SK-N-SH treated with all-trans-retinoic acid at 6 μM for 48 hours (cell line): ENCODE measurements at regions not wholly inside any gene's neighbourhood (a gene's known extent, or its start where the extent isn't known, plus 50 kb on each side); places are given as distances from the start of the nearest gene placed in this dataset.

Experiments used
- ATAC-seq: fragments of 200-7000 bp; cut with Tn5 transposase; 3 replicates; pipeline ENCODE4 v1.9.1; 2020; ENCODE audit warnings: mild to moderate bottlenecking, moderate library complexity
- ARNTL ChIP-seq: fragments of 450-650 bp; formaldehyde crosslinking; IDR thresholded peaks from 2 replicates; pipeline ENCODE4 v1.5.0; 2020; ENCODE audit warnings: low read depth, mild to moderate bottlenecking, moderate library complexity, borderline replicate concordance
- BACH2 ChIP-seq: fragments of 250-450 bp; sonication (Bioruptor Pico); IDR thresholded peaks from 2 replicates; pipeline ENCODE4 v1.9.0; 2021; ENCODE audit warnings: mild to moderate bottlenecking, borderline replicate concordance
- ESRRG ChIP-seq: fragments of 250-450 bp; sonication (Bioruptor Pico); IDR thresholded peaks from 2 replicates; pipeline ENCODE4 v1.6.1; 2021; ENCODE audit warnings: mild to moderate bottlenecking
- GLIS3 ChIP-seq: fragments of 250-450 bp; sonication (Bioruptor Pico); IDR thresholded peaks from 2 replicates; pipeline ENCODE4 v1.5.0; 2020; ENCODE audit warnings: mild to moderate bottlenecking, moderate library complexity
- ISL1 ChIP-seq: fragments of 250-450 bp; sonication (Bioruptor Pico); IDR thresholded peaks from 2 replicates; pipeline ENCODE4 v2.1.2; 2022; ENCODE audit warnings: mild to moderate bottlenecking, moderate library complexity
- OSR1 ChIP-seq: fragments of 250-450 bp; sonication (Bioruptor Pico); IDR thresholded peaks from 2 replicates; pipeline ENCODE4 v1.8.0; 2022; ENCODE audit warnings: moderate library complexity, mild to moderate bottlenecking, inconsistent platforms
- PPARA ChIP-seq: fragments of 250-450 bp; sonication (Bioruptor Pico); IDR thresholded peaks from 2 replicates; pipeline ENCODE4 v1.5.0; 2020; ENCODE audit warnings: mild to moderate bottlenecking, borderline replicate concordance
- SNAI2 ChIP-seq: fragments of 250-450 bp; sonication (Bioruptor Pico); IDR thresholded peaks from 2 replicates; pipeline ENCODE4 v1.5.0; 2020; ENCODE audit warnings: mild to moderate bottlenecking, moderate library complexity
- TCF4 ChIP-seq: fragments of 250-450 bp; sonication (Bioruptor Pico); IDR thresholded peaks from 2 replicates; pipeline ENCODE4 v1.8.0; 2021; ENCODE audit warnings: mild to moderate bottlenecking, moderate library complexity, borderline replicate concordance
- TOX ChIP-seq: fragments of 250-450 bp; sonication (Bioruptor Pico); IDR thresholded peaks from 2 replicates; pipeline ENCODE4 v1.8.0; 2021; ENCODE audit warnings: mild to moderate bottlenecking, moderate library complexity, borderline replicate concordance
- ZC3H10 ChIP-seq: fragments of 250-450 bp; sonication (Bioruptor Pico); IDR thresholded peaks from 2 replicates; pipeline ENCODE4 v1.5.1; 2021; ENCODE audit warnings: mild to moderate bottlenecking, moderate library complexity
- ZFP3 ChIP-seq: fragments of 250-450 bp; sonication (Bioruptor Pico); IDR thresholded peaks from 2 replicates; pipeline ENCODE4 v1.5.0; 2020; ENCODE audit warnings: mild to moderate bottlenecking, moderate library complexity
- ZFP30 ChIP-seq: fragments of 450-650 bp; formaldehyde crosslinking; IDR thresholded peaks from 2 replicates; pipeline ENCODE4 v1.5.0; 2022; ENCODE audit warnings: mild to moderate bottlenecking, moderate library complexity
- ZNF565 ChIP-seq: fragments of 450-650 bp; formaldehyde crosslinking; conservative IDR thresholded peaks from 2 replicates; pipeline ENCODE4 v1.5.0; 2020; ENCODE audit warnings: low read depth, mild to moderate bottlenecking, moderate library complexity
- ZNF70 ChIP-seq: fragments of 450-650 bp; formaldehyde crosslinking; IDR thresholded peaks from 2 replicates; pipeline ENCODE4 v1.5.0; 2020; ENCODE audit warnings: mild to moderate bottlenecking, moderate library complexity
- ZNF8 ChIP-seq: fragments of 450-650 bp; formaldehyde crosslinking; IDR thresholded peaks from 2 replicates; pipeline ENCODE4 v1.5.0; 2020; ENCODE audit warnings: mild to moderate bottlenecking, moderate library complexity
- TF ChIP-seq, protein P1 (sequence below): fragments of 250-450 bp; sonication (Bioruptor Pico); IDR thresholded peaks from 2 replicates; pipeline ENCODE4 v1.5.1; 2021; ENCODE audit warnings: mild to moderate bottlenecking, moderate library complexity
- TF ChIP-seq, protein P2 (sequence below): fragments of 250-450 bp; sonication (Bioruptor Pico); IDR thresholded peaks from 2 replicates; pipeline ENCODE4 v1.5.0; 2020; ENCODE audit warnings: mild to moderate bottlenecking, moderate library complexity
- TF ChIP-seq, protein P3 (sequence below): fragments of 250-450 bp; sonication (Bioruptor Pico); IDR thresholded peaks from 2 replicates; pipeline ENCODE4 v1.8.0; 2020; ENCODE audit warnings: mild to moderate bottlenecking, moderate library complexity, borderline replicate concordance
- TF ChIP-seq, protein P4 (sequence below): fragments of 250-450 bp; sonication (Bioruptor Pico); IDR thresholded peaks from 2 replicates; pipeline ENCODE4 v1.8.0; 2021; ENCODE audit warnings: low read depth, mild to moderate bottlenecking, moderate library complexity, borderline replicate concordance
- TF ChIP-seq, protein P5 (sequence below): fragments of 250-450 bp; sonication (Bioruptor Pico); IDR thresholded peaks from 2 replicates; pipeline ENCODE4 v1.5.1; 2020; ENCODE audit warnings: low read depth, mild to moderate bottlenecking, moderate library complexity

DNA sequence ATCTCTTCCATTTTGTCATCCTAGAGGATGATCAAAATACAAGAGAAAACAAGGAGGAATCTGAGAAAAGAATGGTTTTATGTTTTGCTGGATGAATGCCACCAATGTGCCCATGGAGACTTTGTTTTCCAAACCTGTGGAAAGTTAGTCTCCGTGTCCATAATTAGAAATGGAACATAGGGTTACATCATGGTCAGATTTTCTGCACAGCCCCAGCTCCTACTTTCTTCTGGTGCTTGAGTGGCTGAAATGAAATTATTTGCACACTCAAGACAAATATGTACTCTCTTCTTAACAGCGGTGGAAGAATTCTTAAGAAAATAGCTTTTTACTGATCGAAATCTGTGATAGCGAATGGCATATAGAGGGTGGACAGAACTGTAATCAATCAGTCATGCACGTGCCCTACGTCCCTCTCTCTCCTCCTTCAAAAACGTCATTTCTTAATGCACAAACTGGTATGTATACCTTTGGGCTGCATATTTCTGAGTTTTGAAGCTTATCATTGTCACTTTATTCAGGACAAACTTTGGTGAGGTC lies 825.2 kb downstream of the AACS start:
- TF ChIP-seq ZFP3 (CRISPR knock-in tag) (no peak), GLIS3 (CRISPR knock-in tag) (no peak), TOX (CRISPR knock-in tag) (no peak), ARNTL (no peak), ZNF8 (CRISPR knock-in tag) (no peak), PPARA (CRISPR knock-in tag) (no peak), BACH2 (CRISPR knock-in tag) (no peak), SNAI2 (CRISPR knock-in tag) (no peak), ZC3H10 (CRISPR knock-in tag) (no peak), ESRRG (CRISPR knock-in tag) (no peak), ISL1 (no peak)
- TF ChIP-seq, protein P1, sequence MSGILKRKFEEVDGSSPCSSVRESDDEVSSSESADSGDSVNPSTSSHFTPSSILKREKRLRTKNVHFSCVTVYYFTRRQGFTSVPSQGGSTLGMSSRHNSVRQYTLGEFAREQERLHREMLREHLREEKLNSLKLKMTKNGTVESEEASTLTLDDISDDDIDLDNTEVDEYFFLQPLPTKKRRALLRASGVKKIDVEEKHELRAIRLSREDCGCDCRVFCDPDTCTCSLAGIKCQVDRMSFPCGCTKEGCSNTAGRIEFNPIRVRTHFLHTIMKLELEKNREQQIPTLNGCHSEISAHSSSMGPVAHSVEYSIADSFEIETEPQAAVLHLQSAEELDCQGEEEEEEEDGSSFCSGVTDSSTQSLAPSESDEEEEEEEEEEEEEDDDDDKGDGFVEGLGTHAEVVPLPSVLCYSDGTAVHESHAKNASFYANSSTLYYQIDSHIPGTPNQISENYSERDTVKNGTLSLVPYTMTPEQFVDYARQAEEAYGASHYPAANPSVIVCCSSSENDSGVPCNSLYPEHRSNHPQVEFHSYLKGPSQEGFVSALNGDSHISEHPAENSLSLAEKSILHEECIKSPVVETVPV (CRISPR knock-in tag): no peak
- TF ChIP-seq, protein P2, sequence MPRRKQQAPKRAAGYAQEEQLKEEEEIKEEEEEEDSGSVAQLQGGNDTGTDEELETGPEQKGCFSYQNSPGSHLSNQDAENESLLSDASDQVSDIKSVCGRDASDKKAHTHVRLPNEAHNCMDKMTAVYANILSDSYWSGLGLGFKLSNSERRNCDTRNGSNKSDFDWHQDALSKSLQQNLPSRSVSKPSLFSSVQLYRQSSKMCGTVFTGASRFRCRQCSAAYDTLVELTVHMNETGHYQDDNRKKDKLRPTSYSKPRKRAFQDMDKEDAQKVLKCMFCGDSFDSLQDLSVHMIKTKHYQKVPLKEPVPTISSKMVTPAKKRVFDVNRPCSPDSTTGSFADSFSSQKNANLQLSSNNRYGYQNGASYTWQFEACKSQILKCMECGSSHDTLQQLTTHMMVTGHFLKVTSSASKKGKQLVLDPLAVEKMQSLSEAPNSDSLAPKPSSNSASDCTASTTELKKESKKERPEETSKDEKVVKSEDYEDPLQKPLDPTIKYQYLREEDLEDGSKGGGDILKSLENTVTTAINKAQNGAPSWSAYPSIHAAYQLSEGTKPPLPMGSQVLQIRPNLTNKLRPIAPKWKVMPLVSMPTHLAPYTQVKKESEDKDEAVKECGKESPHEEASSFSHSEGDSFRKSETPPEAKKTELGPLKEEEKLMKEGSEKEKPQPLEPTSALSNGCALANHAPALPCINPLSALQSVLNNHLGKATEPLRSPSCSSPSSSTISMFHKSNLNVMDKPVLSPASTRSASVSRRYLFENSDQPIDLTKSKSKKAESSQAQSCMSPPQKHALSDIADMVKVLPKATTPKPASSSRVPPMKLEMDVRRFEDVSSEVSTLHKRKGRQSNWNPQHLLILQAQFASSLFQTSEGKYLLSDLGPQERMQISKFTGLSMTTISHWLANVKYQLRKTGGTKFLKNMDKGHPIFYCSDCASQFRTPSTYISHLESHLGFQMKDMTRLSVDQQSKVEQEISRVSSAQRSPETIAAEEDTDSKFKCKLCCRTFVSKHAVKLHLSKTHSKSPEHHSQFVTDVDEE (CRISPR knock-in tag): no peak
- TF ChIP-seq, protein P3, sequence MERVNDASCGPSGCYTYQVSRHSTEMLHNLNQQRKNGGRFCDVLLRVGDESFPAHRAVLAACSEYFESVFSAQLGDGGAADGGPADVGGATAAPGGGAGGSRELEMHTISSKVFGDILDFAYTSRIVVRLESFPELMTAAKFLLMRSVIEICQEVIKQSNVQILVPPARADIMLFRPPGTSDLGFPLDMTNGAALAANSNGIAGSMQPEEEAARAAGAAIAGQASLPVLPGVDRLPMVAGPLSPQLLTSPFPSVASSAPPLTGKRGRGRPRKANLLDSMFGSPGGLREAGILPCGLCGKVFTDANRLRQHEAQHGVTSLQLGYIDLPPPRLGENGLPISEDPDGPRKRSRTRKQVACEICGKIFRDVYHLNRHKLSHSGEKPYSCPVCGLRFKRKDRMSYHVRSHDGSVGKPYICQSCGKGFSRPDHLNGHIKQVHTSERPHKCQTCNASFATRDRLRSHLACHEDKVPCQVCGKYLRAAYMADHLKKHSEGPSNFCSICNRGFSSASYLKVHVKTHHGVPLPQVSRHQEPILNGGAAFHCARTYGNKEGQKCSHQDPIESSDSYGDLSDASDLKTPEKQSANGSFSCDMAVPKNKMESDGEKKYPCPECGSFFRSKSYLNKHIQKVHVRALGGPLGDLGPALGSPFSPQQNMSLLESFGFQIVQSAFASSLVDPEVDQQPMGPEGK (CRISPR knock-in tag): no peak
- TF ChIP-seq, all 23 proteins: peak for 0
- no peak for ATAC-seq

DNA sequence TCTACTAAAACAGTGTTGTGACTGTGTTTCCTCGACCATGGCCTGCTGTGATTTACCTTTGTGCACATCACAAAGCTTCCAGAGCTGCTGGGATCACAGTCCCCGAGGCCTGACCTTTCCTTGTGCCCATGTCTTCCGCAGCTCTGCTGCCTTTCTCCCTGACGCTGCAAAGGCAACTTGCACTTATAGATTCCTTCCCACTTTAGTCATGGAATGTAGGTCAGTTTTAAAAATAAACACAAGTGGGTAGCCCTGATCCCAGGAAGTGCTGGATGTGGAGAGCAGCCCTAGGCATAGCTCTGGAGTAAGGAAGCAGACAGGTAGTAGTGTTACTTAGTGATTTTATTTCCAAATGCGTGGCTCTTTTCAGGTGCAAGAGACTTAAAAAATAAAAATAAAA lies 825.7 kb downstream of the AACS start:
- no peak for TF ChIP-seq ZFP30
- no peak for TF ChIP-seq ZNF70
- no peak for TF ChIP-seq ESRRG (CRISPR knock-in tag)
- no peak for TF ChIP-seq BACH2 (CRISPR knock-in tag)
- TF ChIP-seq ZC3H10 (CRISPR knock-in tag): no peak
- TF ChIP-seq ARNTL: no peak
- no peak for TF ChIP-seq GLIS3 (CRISPR knock-in tag)
- no peak for TF ChIP-seq OSR1
- no peak for TF ChIP-seq ZNF8 (CRISPR knock-in tag)
- no peak for TF ChIP-seq ZFP3 (CRISPR knock-in tag)
- TF ChIP-seq, protein P3 (CRISPR knock-in tag): no peak
- TF ChIP-seq, protein P4, sequence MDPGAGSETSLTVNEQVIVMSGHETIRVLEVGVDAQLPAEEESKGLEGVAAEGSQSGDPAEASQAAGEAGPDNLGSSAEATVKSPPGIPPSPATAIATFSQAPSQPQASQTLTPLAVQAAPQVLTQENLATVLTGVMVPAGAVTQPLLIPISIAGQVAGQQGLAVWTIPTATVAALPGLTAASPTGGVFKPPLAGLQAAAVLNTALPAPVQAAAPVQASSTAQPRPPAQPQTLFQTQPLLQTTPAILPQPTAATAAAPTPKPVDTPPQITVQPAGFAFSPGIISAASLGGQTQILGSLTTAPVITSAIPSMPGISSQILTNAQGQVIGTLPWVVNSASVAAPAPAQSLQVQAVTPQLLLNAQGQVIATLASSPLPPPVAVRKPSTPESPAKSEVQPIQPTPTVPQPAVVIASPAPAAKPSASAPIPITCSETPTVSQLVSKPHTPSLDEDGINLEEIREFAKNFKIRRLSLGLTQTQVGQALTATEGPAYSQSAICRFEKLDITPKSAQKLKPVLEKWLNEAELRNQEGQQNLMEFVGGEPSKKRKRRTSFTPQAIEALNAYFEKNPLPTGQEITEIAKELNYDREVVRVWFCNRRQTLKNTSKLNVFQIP (CRISPR knock-in tag): no peak
- TF ChIP-seq TOX (CRISPR knock-in tag): no peak
- no peak for TF ChIP-seq TCF4 (CRISPR knock-in tag)
- no peak for TF ChIP-seq ISL1
- TF ChIP-seq, protein P2 (CRISPR knock-in tag): no peak
- TF ChIP-seq ZNF565 (CRISPR knock-in tag): no peak
- TF ChIP-seq, protein P5, sequence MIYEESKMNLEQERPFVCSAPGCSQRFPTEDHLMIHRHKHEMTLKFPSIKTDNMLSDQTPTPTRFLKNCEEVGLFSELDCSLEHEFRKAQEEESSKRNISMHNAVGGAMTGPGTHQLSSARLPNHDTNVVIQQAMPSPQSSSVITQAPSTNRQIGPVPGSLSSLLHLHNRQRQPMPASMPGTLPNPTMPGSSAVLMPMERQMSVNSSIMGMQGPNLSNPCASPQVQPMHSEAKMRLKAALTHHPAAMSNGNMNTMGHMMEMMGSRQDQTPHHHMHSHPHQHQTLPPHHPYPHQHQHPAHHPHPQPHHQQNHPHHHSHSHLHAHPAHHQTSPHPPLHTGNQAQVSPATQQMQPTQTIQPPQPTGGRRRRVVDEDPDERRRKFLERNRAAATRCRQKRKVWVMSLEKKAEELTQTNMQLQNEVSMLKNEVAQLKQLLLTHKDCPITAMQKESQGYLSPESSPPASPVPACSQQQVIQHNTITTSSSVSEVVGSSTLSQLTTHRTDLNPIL: no peak
- no peak for ATAC-seq
